ENCODE measurements at regions not wholly inside any gene's neighbourhood (a gene's known extent, or its start where the extent isn't known, plus 50 kb on each side); places are given as distances from the start of the nearest gene placed in this dataset.

DNA sequence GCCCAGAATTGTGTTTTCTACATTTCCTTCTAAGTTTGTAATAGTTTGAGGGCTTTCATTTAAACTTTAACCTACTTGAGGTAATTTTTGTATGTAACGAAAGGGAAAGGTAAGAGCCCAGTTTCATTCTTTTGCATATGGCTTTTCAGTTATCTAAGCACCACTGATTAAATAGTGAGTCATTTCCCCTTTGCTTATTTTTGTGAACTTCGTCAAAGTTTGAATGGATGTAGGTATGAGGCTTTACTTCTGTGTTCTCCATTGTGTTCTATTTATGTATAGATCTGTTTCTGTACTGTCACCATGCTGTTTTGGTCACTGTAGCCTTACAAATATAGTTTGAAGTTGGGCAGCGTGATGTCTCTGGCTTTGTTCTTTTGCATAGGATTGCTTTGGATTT, 944.8 kb upstream of the CNTNAP5 start (continued):
- TF ChIP-seq, protein P1, sequence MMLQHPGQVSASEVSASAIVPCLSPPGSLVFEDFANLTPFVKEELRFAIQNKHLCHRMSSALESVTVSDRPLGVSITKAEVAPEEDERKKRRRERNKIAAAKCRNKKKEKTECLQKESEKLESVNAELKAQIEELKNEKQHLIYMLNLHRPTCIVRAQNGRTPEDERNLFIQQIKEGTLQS (IDR thresholded peaks at IDR 0.05; ENCODE audit: insufficient read depth, low read depth, low read length), result no peak
- no peak for TF ChIP-seq SIN3A (conservative IDR thresholded peaks at IDR 0.05 in 1 of 2, IDR thresholded peaks at IDR 0.05 in 1 of 2; ENCODE audit: low read depth in 1 of 2, low read length in 2 of 2)
- no peak for TF ChIP-seq NRF1 (IDR thresholded peaks at IDR 0.05; ENCODE audit: low read depth, low read length)
- TF ChIP-seq KDM4A (IDR thresholded peaks at IDR 0.05; ENCODE audit: low read depth, low read length, severe bottlenecking), result no peak
- no peak for TF ChIP-seq RFX5 (IDR thresholded peaks at IDR 0.05; ENCODE audit: borderline replicate concordance, low read depth, low read length)
- TF ChIP-seq MAFK (IDR thresholded peaks at IDR 0.05; ENCODE audit: low read depth, low read length), result no peak
- TF ChIP-seq TEAD4 (IDR thresholded peaks at IDR 0.05; ENCODE audit: low read depth, low read length), result no peak
- no peak for TF ChIP-seq BRCA1 (IDR thresholded peaks at IDR 0.05; ENCODE audit: low read depth, low read length)
- no peak for TF ChIP-seq TAF1 (IDR thresholded peaks at IDR 0.05; ENCODE audit: low read depth, low read length)
- no peak for TF ChIP-seq CEBPB (IDR thresholded peaks at IDR 0.05; ENCODE audit: low read depth, low read length)
- no peak for TF ChIP-seq TAF7 (optimal IDR thresholded peaks at IDR 0.05; ENCODE audit: borderline replicate concordance, low read depth, low read length)
- TF ChIP-seq, protein P2, sequence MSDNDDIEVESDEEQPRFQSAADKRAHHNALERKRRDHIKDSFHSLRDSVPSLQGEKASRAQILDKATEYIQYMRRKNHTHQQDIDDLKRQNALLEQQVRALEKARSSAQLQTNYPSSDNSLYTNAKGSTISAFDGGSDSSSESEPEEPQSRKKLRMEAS (IDR thresholded peaks at IDR 0.05), result no peak
- TF ChIP-seq CHD2 (IDR thresholded peaks at IDR 0.05; ENCODE audit: low read length), result no peak
